Muscle layer of duodenum (tissue), 2 donors: ENCODE measurements at regions not wholly inside any gene's neighbourhood (a gene's known extent, or its start where the extent isn't known, plus 50 kb on each side); places are given as distances from the start of the nearest gene placed in this dataset.

Experiments used
- H3K27ac ChIP-seq: one replicate; pipeline ENCODE4 v1.7.0; 2013; ENCODE audit warnings: mild to moderate bottlenecking, low read length
- H3K27me3 ChIP-seq: one replicate; pipeline ENCODE4 v1.7.0; 2013; ENCODE audit warnings: low read depth, mild to moderate bottlenecking, control low read depth, low read length
- H3K36me3 ChIP-seq, 2 donors: one replicate each; pipeline ENCODE4 v1.7.0; 2013; ENCODE audit warnings: low read length in 2 of 2, control low read depth in 1 of 2, mild to moderate bottlenecking in 1 of 2; ENCODE audit not compliant: insufficient read depth in 2 of 2, control insufficient read depth in 1 of 2
- H3K4me1 ChIP-seq, 2 donors: one replicate each; pipeline ENCODE4 v1.7.0; 2013; ENCODE audit warnings: low read length in 2 of 2, mild to moderate bottlenecking in 2 of 2, control low read depth in 1 of 2, moderate library complexity in 1 of 2; ENCODE audit not compliant: insufficient read depth in 2 of 2, control insufficient read depth in 1 of 2
- H3K4me3 ChIP-seq, 2 donors: one replicate each; pipeline ENCODE4 v1.7.0; 2013; ENCODE audit warnings: low read length in 2 of 2, low read depth in 1 of 2, mild to moderate bottlenecking in 1 of 2
- H3K9me3 ChIP-seq, 2 donors: one replicate each; pipeline ENCODE4 v1.7.0; 2013; ENCODE audit warnings: low read length in 2 of 2, control low read depth in 1 of 2, mild to moderate bottlenecking in 1 of 2; ENCODE audit not compliant: control insufficient read depth in 1 of 2
- donor health status: healthy.

DNA sequence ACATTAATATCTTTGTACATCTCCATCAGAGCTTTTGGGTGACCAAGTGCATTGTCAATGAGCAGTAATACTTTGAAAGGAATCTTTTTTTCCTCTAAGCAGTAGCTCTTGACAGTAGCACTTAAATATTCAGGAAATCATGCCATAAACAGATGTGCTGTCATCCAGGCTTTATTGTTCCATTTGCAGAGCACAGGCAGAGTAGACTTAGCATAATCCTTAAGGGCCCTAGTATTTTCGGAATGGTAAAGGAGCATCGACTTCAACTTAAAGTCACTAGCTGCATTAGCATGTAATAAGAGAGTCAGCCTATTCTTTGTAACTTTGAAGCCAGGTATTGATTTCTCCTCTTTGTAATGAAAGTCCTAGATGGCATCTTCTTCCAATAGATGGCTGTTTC, 121.8 kb upstream of the CWC22 start:
- Histone ChIP-seq H3K4me1 (no peaks in the 10 kb centered on the region), H3K36me3 (no peaks in the 10 kb centered on the region), H3K4me3 (no peak overlapping the region)

GRCh38 chr2:180125245-180125962, 118.3 kb upstream of the CWC22 start:
- Histone ChIP-seq H3K9me3 (no peaks in the 10 kb centered on the region), H3K36me3 (no peaks in the 10 kb centered on the region), H3K27me3 (no peaks in the 10 kb centered on the region), H3K4me3 (no peak overlapping the region), H3K4me1 (no peaks in the 10 kb centered on the region), H3K27ac (no peak overlapping the region)

More for the DNA sequence above, 121.8 kb upstream of the CWC22 start:
- no peak overlapping the region for H3K27ac ChIP-seq
- no peaks in the 10 kb centered on the region for H3K9me3 ChIP-seq
- no peaks in the 10 kb centered on the region for H3K27me3 ChIP-seq

GRCh38 chr2:180124273-180125139, 117.4 kb upstream of the CWC22 start:
- no peak overlapping the region for H3K4me3 ChIP-seq
- H3K36me3 ChIP-seq, result no peaks in the 10 kb centered on the region
- H3K27ac ChIP-seq, result no peak overlapping the region
- no peaks in the 10 kb centered on the region for H3K27me3 ChIP-seq
- H3K4me1 ChIP-seq, result no peaks in the 10 kb centered on the region
- no peaks in the 10 kb centered on the region for H3K9me3 ChIP-seq

DNA sequence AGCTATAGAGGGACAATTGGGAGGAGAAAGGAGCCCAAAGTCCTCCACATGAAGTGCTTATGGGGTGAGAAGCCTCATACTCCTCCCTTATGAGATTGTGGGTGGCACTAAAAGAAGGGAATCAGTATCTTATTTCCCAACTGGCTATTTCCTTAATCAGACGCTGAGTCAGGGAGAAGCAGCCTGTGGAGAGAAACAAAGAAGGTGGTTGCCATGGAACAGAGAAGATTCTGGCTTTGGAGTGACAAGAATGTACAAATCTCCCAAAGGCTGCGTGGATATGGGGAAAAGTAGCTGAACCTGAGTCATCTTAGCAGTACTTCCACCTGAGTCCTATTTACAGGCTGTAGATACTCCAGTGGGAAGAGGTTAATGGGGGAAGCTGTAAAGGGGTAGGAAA, 115.8 kb upstream of the CWC22 start:
- Histone ChIP-seq H3K4me1 (no peaks in the 10 kb centered on the region), H3K27ac (no peak overlapping the region), H3K36me3 (no peaks in the 10 kb centered on the region), H3K4me3 (no peak overlapping the region), H3K9me3 (no peaks in the 10 kb centered on the region), H3K27me3 (no peaks in the 10 kb centered on the region)

GRCh38 chr2:180115675-180116074, 108.6 kb upstream of the CWC22 start:
- H3K9me3 ChIP-seq, result no peaks in the 10 kb centered on the region
- H3K4me3 ChIP-seq, result no peak overlapping the region
- H3K27me3 ChIP-seq, result no peaks in the 10 kb centered on the region
- H3K27ac ChIP-seq, result no peak overlapping the region
- no peaks in the 10 kb centered on the region for H3K4me1 ChIP-seq
- H3K36me3 ChIP-seq, result no peaks in the 10 kb centered on the region

DNA sequence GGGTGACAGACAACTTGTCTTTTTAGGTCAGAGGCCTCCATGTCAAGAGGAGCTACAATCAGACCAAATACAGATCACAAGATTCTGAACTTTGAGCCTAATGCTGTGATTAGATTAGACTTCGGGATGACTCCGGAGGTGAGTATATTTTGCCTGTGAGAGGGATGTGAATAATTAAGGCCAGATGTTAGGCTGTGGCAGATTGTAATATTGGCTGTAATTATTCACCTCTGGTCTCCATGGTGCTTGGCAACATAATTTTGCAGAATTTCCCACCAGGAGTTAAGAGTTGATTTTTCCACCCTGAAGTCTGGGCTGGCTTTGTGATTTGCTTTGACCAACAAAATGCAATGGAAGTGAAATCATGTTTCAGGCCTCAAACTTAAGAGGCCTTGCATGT, 108.2 kb upstream of the CWC22 start:
- H3K27ac ChIP-seq, result no peak overlapping the region
- no peak overlapping the region for H3K4me3 ChIP-seq
- H3K9me3 ChIP-seq, result no peaks in the 10 kb centered on the region
- no peaks in the 10 kb centered on the region for H3K36me3 ChIP-seq
- H3K27me3 ChIP-seq, result no peaks in the 10 kb centered on the region
- no peaks in the 10 kb centered on the region for H3K4me1 ChIP-seq

- Histone ChIP-seq H3K4me1 (no peaks in the 10 kb centered on the region), H3K27ac (no peak overlapping the region), H3K4me3 (no peak overlapping the region), H3K9me3 (no peaks in the 10 kb centered on the region), H3K27me3 (no peaks in the 10 kb centered on the region), H3K36me3 (no peaks in the 10 kb centered on the region)
These were observed 104.8 kb upstream of the CWC22 start for GRCh38 chr2:180111901-180112300.

DNA sequence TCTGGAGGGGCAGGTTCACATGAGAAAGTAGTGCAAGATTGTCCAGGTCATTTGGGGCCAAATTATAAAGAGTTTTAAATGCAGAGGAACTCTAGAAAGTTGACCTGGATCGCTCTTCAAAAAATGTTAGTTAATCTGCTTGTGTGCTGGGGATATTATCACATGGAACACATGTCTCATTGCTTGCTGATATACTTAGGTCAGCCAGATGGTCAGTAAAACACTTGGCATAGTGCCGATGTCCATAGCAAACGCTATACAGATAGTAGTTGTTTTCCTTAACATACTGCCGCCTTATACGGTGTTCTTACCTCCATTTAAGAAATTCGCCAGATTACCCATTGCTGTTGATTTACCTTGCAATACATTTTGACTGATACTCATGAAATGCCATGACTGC, 103.4 kb upstream of the CWC22 start:
- no peaks in the 10 kb centered on the region for H3K4me1 ChIP-seq
- H3K27me3 ChIP-seq, result no peaks in the 10 kb centered on the region
- H3K4me3 ChIP-seq, result no peak overlapping the region
- no peaks in the 10 kb centered on the region for H3K36me3 ChIP-seq
- no peaks in the 10 kb centered on the region for H3K9me3 ChIP-seq
- H3K27ac ChIP-seq, result no peak overlapping the region

GRCh38 chr2:180101846-180102245, 94.7 kb upstream of the CWC22 start:
- no peak overlapping the region for H3K27ac ChIP-seq
- no peaks in the 10 kb centered on the region for H3K4me1 ChIP-seq
- no peak overlapping the region for H3K4me3 ChIP-seq
- H3K27me3 ChIP-seq, result no peaks in the 10 kb centered on the region
- H3K36me3 ChIP-seq, result no peaks in the 10 kb centered on the region
- H3K9me3 ChIP-seq, result no peaks in the 10 kb centered on the region

GRCh38 chr2:180099308-180099707, 92.2 kb upstream of the CWC22 start:
- Histone ChIP-seq H3K27ac (no peak overlapping the region), H3K9me3 (no peaks in the 10 kb centered on the region), H3K4me1 (no peaks in the 10 kb centered on the region), H3K36me3 (no peaks in the 10 kb centered on the region), H3K27me3 (no peaks in the 10 kb centered on the region), H3K4me3 (no peak overlapping the region)

DNA sequence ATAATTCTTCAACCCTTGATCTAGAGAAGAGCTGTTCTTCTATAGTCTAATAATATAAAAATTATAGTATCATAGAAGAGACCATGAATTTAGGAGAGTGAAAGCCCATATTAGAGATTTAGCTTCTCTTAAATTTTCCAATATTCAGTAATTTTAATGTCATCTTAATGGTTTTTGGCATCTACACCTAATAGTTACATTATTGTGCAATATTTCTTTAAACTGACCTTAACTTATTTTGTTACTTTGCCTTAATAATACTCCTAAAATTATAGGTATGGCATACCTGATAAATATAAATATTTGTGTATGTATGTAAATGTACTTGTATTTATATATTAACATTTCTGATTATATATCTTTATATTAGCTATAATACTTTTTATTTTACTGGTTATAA, 78.0 kb upstream of the CWC22 start:
- no peaks in the 10 kb centered on the region for H3K27me3 ChIP-seq
- H3K27ac ChIP-seq, result no peak overlapping the region
- H3K9me3 ChIP-seq, result peaks cover 0 to 6% of the 10 kb centered on the region in 2 donors
- no peaks in the 10 kb centered on the region for H3K36me3 ChIP-seq
- no peaks in the 10 kb centered on the region for H3K4me1 ChIP-seq
- no peak overlapping the region for H3K4me3 ChIP-seq
